Astrocyte (in vitro differentiated cells and primary cell): ENCODE measurements at regions not wholly inside any gene's neighbourhood (a gene's known extent, or its start where the extent isn't known, plus 50 kb on each side); places are given as distances from the start of the nearest gene placed in this dataset.

Experiments used
- DNase-seq: peaks from one replicate; pipeline ENCODE4 v3.0.0-alpha.2; 2010; ENCODE audit warnings: low read depth
- FAIRE-seq: peaks from 2 replicates; lab custom pipeline; 2011; peaks lifted over from hg19 to GRCh38; lab: Jason Lieb, UNC
- H2AFZ ChIP-seq: 2 replicates; pipeline ENCODE4 v1.6.0; 2012; ENCODE audit warnings: low read depth, low read length, inconsistent platforms
- H3K27ac ChIP-seq: 2 replicates; pipeline ENCODE4 v1.5.1; 2011; ENCODE audit warnings: low read depth, low read length, inconsistent platforms
- H3K27me3 ChIP-seq: 2 replicates; pipeline ENCODE4 v1.6.0; 2011; ENCODE audit warnings: low read length, inconsistent platforms; ENCODE audit not compliant: insufficient read depth
- H3K36me3 ChIP-seq: 2 replicates; pipeline ENCODE4 v1.5.1; 2011; ENCODE audit warnings: low read length, inconsistent platforms; ENCODE audit not compliant: insufficient read depth
- H3K4me1 ChIP-seq: 2 replicates; pipeline ENCODE4 v1.5.1; 2011; ENCODE audit warnings: low read length, inconsistent platforms; ENCODE audit not compliant: insufficient read depth
- H3K4me2 ChIP-seq: 2 replicates; pipeline ENCODE4 v1.6.0; 2012; ENCODE audit warnings: low read length, inconsistent platforms
- H3K4me3 ChIP-seq: 2 replicates; pipeline ENCODE4 v1.5.1; 2011; ENCODE audit warnings: low read depth, mild to moderate bottlenecking, low read length, inconsistent platforms; ENCODE audit not compliant: insufficient read depth
- H3K79me2 ChIP-seq: 2 replicates; pipeline ENCODE4 v1.6.0; 2012; ENCODE audit warnings: mild to moderate bottlenecking, low read length, inconsistent platforms; ENCODE audit not compliant: insufficient read depth
- H3K9ac ChIP-seq: 2 replicates; pipeline ENCODE4 v1.6.0; 2012; ENCODE audit warnings: mild to moderate bottlenecking, low read length, inconsistent platforms
- H3K9me3 ChIP-seq: 2 replicates; pipeline ENCODE4 v1.5.1; 2012; ENCODE audit warnings: low read depth, mild to moderate bottlenecking, low read length, inconsistent platforms; ENCODE audit not compliant: insufficient read depth
- H4K20me1 ChIP-seq: 2 replicates; pipeline ENCODE4 v1.6.0; 2012; ENCODE audit warnings: low read length, inconsistent platforms; ENCODE audit not compliant: insufficient read depth
- H3K27ac Mint-ChIP-seq: one replicate; pipeline ENCODE4 v1.8.0; 2021; ENCODE audit warnings: mild to moderate bottlenecking, mixed read lengths; ENCODE audit not compliant: unreplicated experiment
- H3K27me3 Mint-ChIP-seq: one replicate; pipeline ENCODE4 v1.8.0; 2021; ENCODE audit warnings: low read depth, mixed read lengths; ENCODE audit not compliant: unreplicated experiment
- H3K36me3 Mint-ChIP-seq: one replicate; pipeline ENCODE4 v1.8.0; 2021; ENCODE audit warnings: low read depth, mixed read lengths; ENCODE audit not compliant: unreplicated experiment
- H3K4me1 Mint-ChIP-seq: one replicate; pipeline ENCODE4 v1.8.0; 2021; ENCODE audit warnings: low read depth, mixed read lengths; ENCODE audit not compliant: unreplicated experiment
- H3K4me3 Mint-ChIP-seq: one replicate; pipeline ENCODE4 v1.8.0; 2021; ENCODE audit warnings: mild to moderate bottlenecking, moderate library complexity, mixed read lengths; ENCODE audit not compliant: unreplicated experiment
- H3K9me3 Mint-ChIP-seq: one replicate; pipeline ENCODE4 v1.8.0; 2021; ENCODE audit warnings: mild to moderate bottlenecking, mixed read lengths; ENCODE audit not compliant: unreplicated experiment
- EZH2 ChIP-seq: IDR thresholded peaks from 2 replicates; pipeline ENCODE4 v1.6.1; 2012; ENCODE audit warnings: mild to moderate bottlenecking, low read length, inconsistent platforms; ENCODE audit not compliant: insufficient read depth
- TF ChIP-seq, protein P1 (sequence below): IDR thresholded peaks from 2 replicates; pipeline ENCODE4 v1.5.1; 2011; ENCODE audit warnings: low read depth, mild to moderate bottlenecking, inconsistent platforms, low read length, moderate library complexity; ENCODE audit not compliant: insufficient read depth

- H3K27ac Mint-ChIP-seq = peak overlapping the region; percentile 93
- H3K36me3 ChIP-seq = no peaks in the 10 kb centered on the region
- DNase-seq = peak; percentile 53
Observed at GRCh38 chr11:115674176-115674936, 170.1 kb upstream of the CADM1 start.

GRCh38 chr11:115673720-115674119 lies 169.5 kb upstream of the CADM1 start:
- Histone ChIP-seq H4K20me1 (no peaks in the 10 kb centered on the region), H3K4me1 (peaks cover 29% of the 10 kb centered on the region), H3K27ac (no peak overlapping the region), H3K79me2 (no peaks in the 10 kb centered on the region), H2AFZ (no peak overlapping the region), H3K9me3 (no peaks in the 10 kb centered on the region), H3K27me3 (no peaks in the 10 kb centered on the region), H3K4me2 (no peak overlapping the region), H3K4me3 (no peak overlapping the region), H3K9ac (no peak overlapping the region), H3K36me3 (no peaks in the 10 kb centered on the region)
- Mint-ChIP-seq H3K27me3 (no peaks in the 10 kb centered on the region), H3K4me1 (peaks cover 47% of the 10 kb centered on the region), H3K36me3 (peaks cover 10% of the 10 kb centered on the region), H3K9me3 (peaks cover under 1% of the 10 kb centered on the region), H3K27ac (no peak overlapping the region), H3K4me3 (no peak overlapping the region)
- no peak for TF ChIP-seq EZH2
- TF ChIP-seq, protein P1, sequence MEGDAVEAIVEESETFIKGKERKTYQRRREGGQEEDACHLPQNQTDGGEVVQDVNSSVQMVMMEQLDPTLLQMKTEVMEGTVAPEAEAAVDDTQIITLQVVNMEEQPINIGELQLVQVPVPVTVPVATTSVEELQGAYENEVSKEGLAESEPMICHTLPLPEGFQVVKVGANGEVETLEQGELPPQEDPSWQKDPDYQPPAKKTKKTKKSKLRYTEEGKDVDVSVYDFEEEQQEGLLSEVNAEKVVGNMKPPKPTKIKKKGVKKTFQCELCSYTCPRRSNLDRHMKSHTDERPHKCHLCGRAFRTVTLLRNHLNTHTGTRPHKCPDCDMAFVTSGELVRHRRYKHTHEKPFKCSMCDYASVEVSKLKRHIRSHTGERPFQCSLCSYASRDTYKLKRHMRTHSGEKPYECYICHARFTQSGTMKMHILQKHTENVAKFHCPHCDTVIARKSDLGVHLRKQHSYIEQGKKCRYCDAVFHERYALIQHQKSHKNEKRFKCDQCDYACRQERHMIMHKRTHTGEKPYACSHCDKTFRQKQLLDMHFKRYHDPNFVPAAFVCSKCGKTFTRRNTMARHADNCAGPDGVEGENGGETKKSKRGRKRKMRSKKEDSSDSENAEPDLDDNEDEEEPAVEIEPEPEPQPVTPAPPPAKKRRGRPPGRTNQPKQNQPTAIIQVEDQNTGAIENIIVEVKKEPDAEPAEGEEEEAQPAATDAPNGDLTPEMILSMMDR = no peak
- no peak for DNase-seq
- FAIRE-seq = no peak

More at GRCh38 chr11:115674176-115674936, 170.1 kb upstream of the CADM1 start:
- H3K4me1 Mint-ChIP-seq = peaks cover 49% of the 10 kb centered on the region
- H3K27ac ChIP-seq = no peak overlapping the region
- H3K4me2 ChIP-seq = peak overlapping the region; percentile 27
- no peaks in the 10 kb centered on the region for H3K9me3 ChIP-seq
- H3K79me2 ChIP-seq = no peaks in the 10 kb centered on the region
- H3K4me1 ChIP-seq = peaks cover 29% of the 10 kb centered on the region
- no peaks in the 10 kb centered on the region for H3K27me3 ChIP-seq
- H3K9ac ChIP-seq = no peak overlapping the region
- TF ChIP-seq EZH2 = no peak
- TF ChIP-seq, protein P1 = no peak
- H2AFZ ChIP-seq = peak overlapping the region; percentile 23
- H4K20me1 ChIP-seq = no peaks in the 10 kb centered on the region
- H3K9me3 Mint-ChIP-seq = no peaks in the 10 kb centered on the region
- H3K4me3 ChIP-seq = no peak overlapping the region
- no peak for FAIRE-seq
- H3K4me3 Mint-ChIP-seq = no peak overlapping the region
- peaks cover 9% of the 10 kb centered on the region for H3K36me3 Mint-ChIP-seq
- H3K27me3 Mint-ChIP-seq = no peaks in the 10 kb centered on the region

- Histone ChIP-seq H3K79me2 (no peaks in the 10 kb centered on the region), H3K9ac (no peak overlapping the region), H3K4me3 (no peak overlapping the region), H3K36me3 (no peaks in the 10 kb centered on the region), H3K27me3 (no peaks in the 10 kb centered on the region), H3K4me2 (no peak overlapping the region), H3K27ac (no peak overlapping the region), H3K4me1 (peaks cover 29% of the 10 kb centered on the region), H3K9me3 (no peaks in the 10 kb centered on the region), H4K20me1 (no peaks in the 10 kb centered on the region), H2AFZ (no peak overlapping the region)
- Mint-ChIP-seq H3K27me3 (no peaks in the 10 kb centered on the region), H3K4me1 (peaks cover 46% of the 10 kb centered on the region), H3K4me3 (no peak overlapping the region), H3K36me3 (peaks cover 13% of the 10 kb centered on the region), H3K9me3 (peaks cover 3% of the 10 kb centered on the region), H3K27ac (no peak overlapping the region)
- TF ChIP-seq, protein P1 = no peak
- no peak for TF ChIP-seq EZH2
- DNase-seq (peak; percentile 77), FAIRE-seq (peak; percentile 71)
Observed at GRCh38 chr11:115672999-115673411, 168.8 kb upstream of the CADM1 start.
